ENCODE measurements at regions not wholly inside any gene's neighbourhood (a gene's known extent, or its start where the extent isn't known, plus 50 kb on each side); places are given as distances from the start of the nearest gene placed in this dataset.

GRCh38 chr1:47554082-47554481 is 116.2 kb downstream of the FOXD2 start:
- Histone ChIP-seq H3K56ac (ENCODE audit: insufficient read length, low read depth, low read length) (no peak overlapping the region), H2BK120ac (ENCODE audit: low read depth, low read length, poor library complexity, severe bottlenecking) (no peak overlapping the region), H3K79me2 (ENCODE audit: insufficient read depth, low read length) (no peaks in the 10 kb centered on the region), H4K20me1 (ENCODE audit: control insufficient read depth, insufficient read depth, insufficient read length) (no peaks in the 10 kb centered on the region), H3K4ac (ENCODE audit: low read depth, low read length) (no peak overlapping the region), H2BK5ac (ENCODE audit: insufficient read length, low read length) (no peak overlapping the region), H3K9ac (ENCODE audit: extremely low read depth, insufficient read length, low read length) (no peak overlapping the region), H3K18ac (ENCODE audit: insufficient read length, low read depth, low read length) (no peak overlapping the region), H2AK5ac (ENCODE audit: insufficient read length, low read length) (no peak overlapping the region), H4K5ac (ENCODE audit: insufficient read length, low read depth, low read length) (no peak overlapping the region), H3K27ac (ENCODE audit: insufficient read length, low read depth, low read length) (no peak overlapping the region), H2BK15ac (ENCODE audit: low read depth, low read length) (no peak overlapping the region), H3K27me3 (ENCODE audit: insufficient read depth, low read length) (no peaks in the 10 kb centered on the region), H3K4me1 (ENCODE audit: insufficient read depth, low read length) (no peaks in the 10 kb centered on the region), H3K4me2 (ENCODE audit: insufficient read depth, insufficient read length, low read length) (no peak overlapping the region), H4K8ac (replicated peaks; ENCODE audit: insufficient read length, low read depth, low read length) (no peak overlapping the region), H2AFZ (ENCODE audit: low read length) (no peak overlapping the region), H3K79me1 (ENCODE audit: insufficient read depth, low read depth, low read length, poor library complexity, severe bottlenecking) (no peaks in the 10 kb centered on the region), H3K23ac (ENCODE audit: insufficient read length, low read depth, low read length) (no peak overlapping the region), H3T11ph (ENCODE audit: low read length) (no peak overlapping the region), H3K23me2 (ENCODE audit: insufficient read length, low read depth, low read length, poor library complexity, severe bottlenecking) (no peaks in the 10 kb centered on the region), H3K14ac (ENCODE audit: insufficient read depth, low read length) (no peak overlapping the region), H2BK12ac (ENCODE audit: insufficient read length, low read depth, low read length) (no peak overlapping the region), H2BK20ac (ENCODE audit: low read depth, low read length, poor library complexity, severe bottlenecking) (no peak overlapping the region), H3K9me3 (ENCODE audit: control insufficient read depth, low read depth, low read length) (no peaks in the 10 kb centered on the region), H4K91ac (ENCODE audit: insufficient read length, low read depth, low read length) (no peak overlapping the region)
- DNase-seq = no peak
- Mint-ChIP-seq H3K27me3 (ENCODE audit: low read depth) (peaks cover 28% of the 10 kb centered on the region), H3K4me3 (no peak overlapping the region), H3K9me3 (no peaks in the 10 kb centered on the region), H3K27ac (no peak overlapping the region), H3K36me3 (ENCODE audit: insufficient read depth in 1 of 3, low read depth in 3 of 3) (no peaks in the 10 kb centered on the region), H3K4me1 (peaks cover 25 to 28% of the 10 kb centered on the region in 2 experiments)
- no peak for TF ChIP-seq CTCF (conservative IDR thresholded peaks at IDR 0.05)
- WGBS (ENCODE audit: extremely low coverage, insufficient read length, low lambda C conversion rate) = no CpG with 5 or more reads among the region's 5 CpGs

All from H9 (cell line).